ENCODE measurements at regions not wholly inside any gene's neighbourhood (a gene's known extent, or its start where the extent isn't known, plus 50 kb on each side); places are given as distances from the start of the nearest gene placed in this dataset.

- no peak overlapping the region for H3K4me3 Mint-ChIP-seq
- H3K4me1 Mint-ChIP-seq, result no peaks in the 10 kb centered on the region
- no peaks in the 10 kb centered on the region for H3K36me3 Mint-ChIP-seq
- no peak overlapping the region for H3K4me3 ChIP-seq (replicated peaks in 1 of 3; ENCODE audit: low read depth in 2 of 3, low read length in 3 of 3)
- no peaks in the 10 kb centered on the region for H3K36me3 ChIP-seq (replicated peaks in 1 of 2; ENCODE audit: control insufficient read depth in 1 of 2, insufficient read depth in 2 of 2, low read length in 2 of 2)
- H3K9me3 Mint-ChIP-seq, result no peaks in the 10 kb centered on the region
- no peaks in the 10 kb centered on the region for H3K27me3 ChIP-seq (ENCODE audit: control insufficient read depth in 2 of 2, insufficient read depth in 2 of 2, low read length in 2 of 2)
- no peak overlapping the region for H3K4me2 ChIP-seq (replicated peaks; ENCODE audit: extremely low read depth, low read length, poor library complexity, severe bottlenecking)
- no peaks in the 10 kb centered on the region for H3K79me2 ChIP-seq (ENCODE audit: insufficient read depth, low read length)
- no peak for DNase-seq
- H3K9me3 ChIP-seq (replicated peaks in 1 of 2; ENCODE audit: control insufficient read depth in 1 of 2, insufficient read depth in 1 of 2, low read length in 2 of 2), result no peaks in the 10 kb centered on the region
- intact Hi-C loops (cut with micrococcal nuclease), result no loop called here
- peaks cover 9 to 11% (median 10%) of the 10 kb centered on the region in 3 donors for H3K27me3 Mint-ChIP-seq (ENCODE audit: low read depth in 3 of 3)
- H3K27ac ChIP-seq (ENCODE audit: low read depth in 1 of 2, low read length in 2 of 2), result no peak overlapping the region
- no peak overlapping the region for H2AFZ ChIP-seq (ENCODE audit: insufficient read depth, low read depth, low read length, poor library complexity, severe bottlenecking)
- WGBS (ENCODE audit: insufficient coverage), result 75% methylated on average over 6 of the region's 9 CpGs
- TF ChIP-seq CTCF (IDR thresholded peaks at IDR 0.05), result no peak
- no peaks in the 10 kb centered on the region for H4K20me1 ChIP-seq (ENCODE audit: insufficient read depth, low read length)
- no peak overlapping the region for H3K27ac Mint-ChIP-seq
- H3K4me1 ChIP-seq (ENCODE audit: control insufficient read depth in 1 of 2, insufficient read depth in 2 of 2, low read length in 2 of 2), result no peaks in the 10 kb centered on the region
- H3K9ac ChIP-seq (ENCODE audit: insufficient read depth, low read length, poor library complexity, severe bottlenecking), result no peak overlapping the region
Observed at GRCh38 chr2:217604527-217605194, 398.1 kb downstream of the TNS1 start.

GRCh38 chr2:217601601-217602000 is 401.2 kb downstream of the TNS1 start:
- H3K27ac ChIP-seq (ENCODE audit: low read depth in 1 of 2, low read length in 2 of 2), result no peak overlapping the region
- intact Hi-C loops (cut with micrococcal nuclease), result no loop called here
- WGBS (ENCODE audit: insufficient coverage), result no CpG with 5 or more reads among the region's 2 CpGs
- H3K27me3 Mint-ChIP-seq (ENCODE audit: low read depth in 3 of 3), result peaks cover 6 to 13% (median 12%) of the 10 kb centered on the region in 3 donors
- H3K36me3 Mint-ChIP-seq, result no peaks in the 10 kb centered on the region
- DNase-seq, result no peak
- H3K4me1 Mint-ChIP-seq, result no peaks in the 10 kb centered on the region
- H3K4me1 ChIP-seq (ENCODE audit: control insufficient read depth in 1 of 2, insufficient read depth in 2 of 2, low read length in 2 of 2), result no peaks in the 10 kb centered on the region
- H3K9me3 Mint-ChIP-seq, result peaks cover 0 to 2% (median 0%) of the 10 kb centered on the region in 7 donors
- H3K27ac Mint-ChIP-seq, result no peak overlapping the region
- H3K27me3 ChIP-seq (ENCODE audit: control insufficient read depth in 2 of 2, insufficient read depth in 2 of 2, low read length in 2 of 2), result no peaks in the 10 kb centered on the region
- no peak overlapping the region for H3K9ac ChIP-seq (ENCODE audit: insufficient read depth, low read length, poor library complexity, severe bottlenecking)
- H3K4me2 ChIP-seq (replicated peaks; ENCODE audit: extremely low read depth, low read length, poor library complexity, severe bottlenecking), result no peak overlapping the region
- H3K79me2 ChIP-seq (ENCODE audit: insufficient read depth, low read length), result no peaks in the 10 kb centered on the region
- no peak overlapping the region for H3K4me3 ChIP-seq (replicated peaks in 1 of 3; ENCODE audit: low read depth in 2 of 3, low read length in 3 of 3)
- H3K9me3 ChIP-seq (replicated peaks in 1 of 2; ENCODE audit: control insufficient read depth in 1 of 2, insufficient read depth in 1 of 2, low read length in 2 of 2), result no peaks in the 10 kb centered on the region
- no peaks in the 10 kb centered on the region for H4K20me1 ChIP-seq (ENCODE audit: insufficient read depth, low read length)
- no peak for TF ChIP-seq CTCF (IDR thresholded peaks at IDR 0.05)
- H2AFZ ChIP-seq (ENCODE audit: insufficient read depth, low read depth, low read length, poor library complexity, severe bottlenecking), result no peak overlapping the region
- no peaks in the 10 kb centered on the region for H3K36me3 ChIP-seq (replicated peaks in 1 of 2; ENCODE audit: control insufficient read depth in 1 of 2, insufficient read depth in 2 of 2, low read length in 2 of 2)
- no peak overlapping the region for H3K4me3 Mint-ChIP-seq

Data from CD14-positive monocyte (primary cell).